GM12873 (cell line): ENCODE measurements at regions not wholly inside any gene's neighbourhood (a gene's known extent, or its start where the extent isn't known, plus 50 kb on each side); places are given as distances from the start of the nearest gene placed in this dataset.

Experiments
- CTCF ChIP-seq: IDR thresholded peaks from 2 replicates; pipeline ENCODE4 v1.5.1; 2012; ENCODE audit warnings: low read depth, mild to moderate bottlenecking, moderate library complexity, low read length, control low read depth; ENCODE audit not compliant: insufficient read depth; ENCODE audit errors: missing control alignments

GRCh38 chr11:31921081-31921480, 110.0 kb upstream of the PAX6 start:
- TF ChIP-seq CTCF: no peak

- no peak for TF ChIP-seq CTCF
Measured at GRCh38 chr11:31919175-31919574, 108.1 kb upstream of the PAX6 start.

- no peak for TF ChIP-seq CTCF
Measured at GRCh38 chr11:31915867-31916266, 104.7 kb upstream of the PAX6 start.

- TF ChIP-seq CTCF: no peak
Measured at GRCh38 chr11:31913985-31914384, 102.9 kb upstream of the PAX6 start.

GRCh38 chr11:31912808-31913207, 101.7 kb upstream of the PAX6 start:
- TF ChIP-seq CTCF: no peak

DNA sequence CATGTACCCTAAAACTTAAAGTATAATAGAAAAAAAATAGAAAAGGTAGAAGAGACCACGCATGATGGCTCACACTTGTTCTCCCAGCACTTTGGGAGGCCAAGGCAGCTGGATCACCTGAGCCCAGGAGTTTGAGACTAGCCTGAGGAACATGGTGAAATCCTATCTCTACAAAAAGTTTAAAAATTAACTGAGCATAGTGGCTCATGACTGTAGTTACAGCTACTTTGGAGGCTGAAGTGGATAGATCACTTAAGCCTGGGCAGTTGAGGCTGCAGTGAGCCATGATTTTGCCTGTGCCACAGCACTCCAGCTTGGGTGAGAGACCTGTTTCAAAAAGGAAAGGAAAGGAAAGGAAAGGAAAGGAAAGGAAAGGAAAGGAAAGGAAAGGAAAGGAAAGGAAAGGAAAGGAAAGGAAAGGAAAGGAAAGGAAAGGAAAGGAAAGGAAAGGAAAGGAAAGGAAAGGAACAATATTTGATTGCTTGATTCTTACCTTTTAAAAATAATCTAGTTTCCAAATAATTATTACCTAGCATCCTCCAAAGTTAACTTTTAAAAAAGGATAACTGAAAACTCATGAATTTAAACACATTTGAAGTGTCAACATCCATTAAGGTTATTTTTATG, 99.9 kb upstream of the PAX6 start:
- TF ChIP-seq CTCF: no peak

DNA sequence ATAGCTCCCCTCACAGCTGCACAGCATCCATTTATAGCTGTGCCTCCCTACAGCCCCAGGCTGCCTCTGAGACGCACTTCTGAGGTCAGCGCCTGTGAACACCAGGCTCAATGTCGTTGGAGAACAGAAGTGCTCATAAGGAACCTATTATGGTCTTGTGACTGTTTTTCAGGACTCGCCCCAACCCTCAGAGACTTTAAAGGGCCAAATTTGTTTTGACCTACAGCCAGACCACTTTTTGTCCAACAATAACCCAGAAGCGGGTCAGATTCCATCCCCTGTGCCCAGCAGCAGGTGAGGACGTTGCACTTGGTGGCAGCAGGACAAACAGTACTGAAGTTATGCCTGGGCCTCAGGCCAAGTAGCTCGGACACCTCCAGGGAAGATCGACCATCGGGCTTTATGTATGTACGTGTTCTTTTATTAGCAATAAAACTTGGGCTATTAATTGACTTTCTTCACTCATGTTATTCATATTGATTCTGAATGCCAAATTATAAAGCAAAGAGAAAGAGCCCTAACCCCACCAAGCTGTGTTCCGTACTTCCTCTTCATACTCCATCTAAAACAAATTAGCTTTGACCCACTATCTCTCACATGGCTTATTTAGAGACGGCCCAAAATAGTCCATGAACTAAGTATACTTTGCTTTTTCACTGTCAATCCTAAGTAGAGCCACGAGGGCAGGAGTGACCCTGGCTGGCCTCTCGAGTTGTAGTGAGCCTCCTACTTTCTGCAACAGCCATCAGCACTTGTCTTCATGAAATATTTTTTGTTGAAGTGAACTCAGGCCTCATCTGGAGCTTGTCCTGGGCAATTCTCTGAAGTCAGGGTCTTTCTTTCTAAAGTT, 92.3 kb upstream of the PAX6 start:
- TF ChIP-seq CTCF: no peak
